ENCODE measurements at regions not wholly inside any gene's neighbourhood (a gene's known extent, or its start where the extent isn't known, plus 50 kb on each side); places are given as distances from the start of the nearest gene placed in this dataset.
A peak's percentile ranks its signal among the peaks of the same experiment; 100 is the strongest.

GRCh38 chr4:43766648-43767047 lies 682.0 kb downstream of the KCTD8 start (continued):
- TF ChIP-seq ZNF462 (CRISPR knock-in tag; IDR thresholded peaks at IDR 0.05): no peak
- no peak for TF ChIP-seq CREB1 (CRISPR knock-in tag; IDR thresholded peaks at IDR 0.05; ENCODE audit: low read depth)
- no peak for TF ChIP-seq JUNB (IDR thresholded peaks at IDR 0.05; ENCODE audit: unreplicated experiment)
- TF ChIP-seq POLR2AphosphoS5 (IDR thresholded peaks at IDR 0.05; ENCODE audit: low read depth): no peak
- no peak for TF ChIP-seq NANOG (IDR thresholded peaks at IDR 0.05; ENCODE audit: borderline replicate concordance)

DNA sequence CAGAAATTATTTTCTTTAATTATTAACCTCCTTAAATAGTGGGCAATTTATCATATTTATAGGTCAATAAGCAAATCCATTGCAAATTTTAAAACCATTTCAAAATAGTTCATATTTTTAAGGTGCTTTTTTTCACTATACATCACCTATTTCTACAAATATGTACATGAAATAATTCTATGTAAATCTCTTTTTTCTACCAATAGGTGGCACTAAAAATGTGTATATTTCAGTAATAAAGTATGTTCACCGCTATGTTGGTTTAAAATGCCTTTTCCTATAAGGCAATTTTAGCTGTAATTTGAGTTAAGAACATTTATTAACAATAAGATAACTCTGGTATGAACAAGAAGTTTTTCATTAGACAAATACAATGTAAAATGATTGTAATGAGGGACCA lies 672.2 kb downstream of the KCTD8 start:
- peak; percentile 6 for DNase-seq (ENCODE audit: low spot score)
- Histone ChIP-seq H3K4me1 (ENCODE audit: insufficient read depth) (no peaks in the 10 kb centered on the region), H2AFZ (no peak overlapping the region), H3F3A (replicated peaks; ENCODE audit: low read depth) (no peaks in the 10 kb centered on the region), H3K79me2 (replicated peaks; ENCODE audit: insufficient read depth) (no peaks in the 10 kb centered on the region), H3K27me3 (ENCODE audit: insufficient read depth) (no peaks in the 10 kb centered on the region), H4K20me1 (replicated peaks; ENCODE audit: insufficient read depth) (no peaks in the 10 kb centered on the region), H3K36me3 (ENCODE audit: insufficient read depth) (no peaks in the 10 kb centered on the region), H3K27ac (ENCODE audit: low read depth) (no peak overlapping the region), H3K4me3 (no peak overlapping the region), H3K4me2 (no peak overlapping the region), H3K9me2 (ENCODE audit: insufficient read depth) (no peaks in the 10 kb centered on the region)
- ATAC-seq: no peak
- Mint-ChIP-seq H3K27ac (no peak overlapping the region), H3K9me3 (no peaks in the 10 kb centered on the region; the same call in 2 of the 3 replicates), H3K4me3 (no peak overlapping the region), H3K27me3 (ENCODE audit: insufficient read depth, low read depth, poor library complexity) (no peaks in the 10 kb centered on the region), H3K4me1 (peaks cover 7% of the 10 kb centered on the region), H3K36me3 (ENCODE audit: low read depth) (no peaks in the 10 kb centered on the region)
- TF ChIP-seq ZNF114 (CRISPR knock-in tag; IDR thresholded peaks at IDR 0.05): no peak
- TF ChIP-seq ZNF331 (CRISPR knock-in tag; IDR thresholded peaks at IDR 0.05; ENCODE audit: low read depth): no peak
- TF ChIP-seq CREB1 (CRISPR knock-in tag; IDR thresholded peaks at IDR 0.05; ENCODE audit: low read depth): no peak
- TF ChIP-seq STAT1 (IDR thresholded peaks at IDR 0.05; ENCODE audit: unreplicated experiment): no peak
- TF ChIP-seq, protein P1, sequence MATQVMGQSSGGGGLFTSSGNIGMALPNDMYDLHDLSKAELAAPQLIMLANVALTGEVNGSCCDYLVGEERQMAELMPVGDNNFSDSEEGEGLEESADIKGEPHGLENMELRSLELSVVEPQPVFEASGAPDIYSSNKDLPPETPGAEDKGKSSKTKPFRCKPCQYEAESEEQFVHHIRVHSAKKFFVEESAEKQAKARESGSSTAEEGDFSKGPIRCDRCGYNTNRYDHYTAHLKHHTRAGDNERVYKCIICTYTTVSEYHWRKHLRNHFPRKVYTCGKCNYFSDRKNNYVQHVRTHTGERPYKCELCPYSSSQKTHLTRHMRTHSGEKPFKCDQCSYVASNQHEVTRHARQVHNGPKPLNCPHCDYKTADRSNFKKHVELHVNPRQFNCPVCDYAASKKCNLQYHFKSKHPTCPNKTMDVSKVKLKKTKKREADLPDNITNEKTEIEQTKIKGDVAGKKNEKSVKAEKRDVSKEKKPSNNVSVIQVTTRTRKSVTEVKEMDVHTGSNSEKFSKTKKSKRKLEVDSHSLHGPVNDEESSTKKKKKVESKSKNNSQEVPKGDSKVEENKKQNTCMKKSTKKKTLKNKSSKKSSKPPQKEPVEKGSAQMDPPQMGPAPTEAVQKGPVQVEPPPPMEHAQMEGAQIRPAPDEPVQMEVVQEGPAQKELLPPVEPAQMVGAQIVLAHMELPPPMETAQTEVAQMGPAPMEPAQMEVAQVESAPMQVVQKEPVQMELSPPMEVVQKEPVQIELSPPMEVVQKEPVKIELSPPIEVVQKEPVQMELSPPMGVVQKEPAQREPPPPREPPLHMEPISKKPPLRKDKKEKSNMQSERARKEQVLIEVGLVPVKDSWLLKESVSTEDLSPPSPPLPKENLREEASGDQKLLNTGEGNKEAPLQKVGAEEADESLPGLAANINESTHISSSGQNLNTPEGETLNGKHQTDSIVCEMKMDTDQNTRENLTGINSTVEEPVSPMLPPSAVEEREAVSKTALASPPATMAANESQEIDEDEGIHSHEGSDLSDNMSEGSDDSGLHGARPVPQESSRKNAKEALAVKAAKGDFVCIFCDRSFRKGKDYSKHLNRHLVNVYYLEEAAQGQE (IDR thresholded peaks at IDR 0.05; ENCODE audit: unreplicated experiment): no peak
- TF ChIP-seq, protein P2, sequence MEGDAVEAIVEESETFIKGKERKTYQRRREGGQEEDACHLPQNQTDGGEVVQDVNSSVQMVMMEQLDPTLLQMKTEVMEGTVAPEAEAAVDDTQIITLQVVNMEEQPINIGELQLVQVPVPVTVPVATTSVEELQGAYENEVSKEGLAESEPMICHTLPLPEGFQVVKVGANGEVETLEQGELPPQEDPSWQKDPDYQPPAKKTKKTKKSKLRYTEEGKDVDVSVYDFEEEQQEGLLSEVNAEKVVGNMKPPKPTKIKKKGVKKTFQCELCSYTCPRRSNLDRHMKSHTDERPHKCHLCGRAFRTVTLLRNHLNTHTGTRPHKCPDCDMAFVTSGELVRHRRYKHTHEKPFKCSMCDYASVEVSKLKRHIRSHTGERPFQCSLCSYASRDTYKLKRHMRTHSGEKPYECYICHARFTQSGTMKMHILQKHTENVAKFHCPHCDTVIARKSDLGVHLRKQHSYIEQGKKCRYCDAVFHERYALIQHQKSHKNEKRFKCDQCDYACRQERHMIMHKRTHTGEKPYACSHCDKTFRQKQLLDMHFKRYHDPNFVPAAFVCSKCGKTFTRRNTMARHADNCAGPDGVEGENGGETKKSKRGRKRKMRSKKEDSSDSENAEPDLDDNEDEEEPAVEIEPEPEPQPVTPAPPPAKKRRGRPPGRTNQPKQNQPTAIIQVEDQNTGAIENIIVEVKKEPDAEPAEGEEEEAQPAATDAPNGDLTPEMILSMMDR (conservative IDR thresholded peaks at IDR 0.05; ENCODE audit: low read depth in 2 of 2): peak in 1 of 2 experiments; percentile 54; a peak in 3 of 4 replicates

Measured in GM23338 (cell line).